ENCODE measurements at regions not wholly inside any gene's neighbourhood (a gene's known extent, or its start where the extent isn't known, plus 50 kb on each side); places are given as distances from the start of the nearest gene placed in this dataset.

GRCh38 chr2:60278906-60279305, 274.5 kb downstream of the BCL11A start:
- TF ChIP-seq CTCF (IDR thresholded peaks at IDR 0.05) (no peak), POLR2A (IDR thresholded peaks at IDR 0.05) (no peak)
- Histone ChIP-seq H3K36me3 (no peaks in the 10 kb centered on the region), H3K4me3 (no peak overlapping the region), H3K27ac (no peak overlapping the region), H3K27me3 (no peaks in the 10 kb centered on the region), H3K4me1 (no peaks in the 10 kb centered on the region), H3K9me3 (no peaks in the 10 kb centered on the region)
- DNase-seq: no peak
- intact Hi-C loops (cut with DNase I; ENCODE audit: low total_unique reads): no loop called here

- no peaks in the 10 kb centered on the region for H3K4me1 ChIP-seq
- TF ChIP-seq CTCF (IDR thresholded peaks at IDR 0.05) (no peak), POLR2A (IDR thresholded peaks at IDR 0.05) (no peak)
These were observed 277.5 kb downstream of the BCL11A start for GRCh38 chr2:60275958-60276357.

GRCh38 chr2:60273836-60274235, 279.6 kb downstream of the BCL11A start:
- no peak for DNase-seq
- TF ChIP-seq POLR2A (IDR thresholded peaks at IDR 0.05): no peak
- Histone ChIP-seq H3K27ac (no peak overlapping the region), H3K4me3 (no peak overlapping the region), H3K9me3 (no peaks in the 10 kb centered on the region), H3K36me3 (no peaks in the 10 kb centered on the region), H3K4me1 (no peaks in the 10 kb centered on the region), H3K27me3 (no peaks in the 10 kb centered on the region)
- intact Hi-C loops (cut with DNase I; ENCODE audit: low total_unique reads): no loop called here

More at GRCh38 chr2:60275958-60276357, 277.5 kb downstream of the BCL11A start:
- intact Hi-C loops (cut with DNase I; ENCODE audit: low total_unique reads): no loop called here
- Histone ChIP-seq H3K4me3 (no peak overlapping the region), H3K27me3 (no peaks in the 10 kb centered on the region), H3K36me3 (no peaks in the 10 kb centered on the region), H3K9me3 (no peaks in the 10 kb centered on the region), H3K27ac (no peak overlapping the region)
- DNase-seq: no peak

- Histone ChIP-seq H3K27me3 (no peaks in the 10 kb centered on the region), H3K4me1 (no peaks in the 10 kb centered on the region), H3K27ac (no peak overlapping the region), H3K4me3 (no peak overlapping the region), H3K36me3 (no peaks in the 10 kb centered on the region), H3K9me3 (no peaks in the 10 kb centered on the region)
- DNase-seq: no peak
- intact Hi-C loops (cut with DNase I; ENCODE audit: low total_unique reads): no loop called here
- TF ChIP-seq CTCF (IDR thresholded peaks at IDR 0.05) (no peak), POLR2A (IDR thresholded peaks at IDR 0.05) (no peak)
These were observed 281.7 kb downstream of the BCL11A start for GRCh38 chr2:60271713-60272112.

- H3K36me3 ChIP-seq: no peaks in the 10 kb centered on the region
- H3K9me3 ChIP-seq: no peaks in the 10 kb centered on the region
- H3K27me3 ChIP-seq: no peaks in the 10 kb centered on the region
- no peaks in the 10 kb centered on the region for H3K4me1 ChIP-seq
- TF ChIP-seq CTCF (IDR thresholded peaks at IDR 0.05): no peak
- TF ChIP-seq POLR2A (IDR thresholded peaks at IDR 0.05): no peak
- H3K27ac ChIP-seq: no peak overlapping the region
- intact Hi-C loops (cut with DNase I; ENCODE audit: low total_unique reads): no loop called here
- H3K4me3 ChIP-seq: no peak overlapping the region
- no peak for DNase-seq
These were observed 282.3 kb downstream of the BCL11A start for GRCh38 chr2:60271131-60271530.

- Histone ChIP-seq H3K9me3 (no peaks in the 10 kb centered on the region), H3K4me3 (no peak overlapping the region), H3K27ac (no peak overlapping the region), H3K36me3 (no peaks in the 10 kb centered on the region), H3K4me1 (no peaks in the 10 kb centered on the region), H3K27me3 (no peaks in the 10 kb centered on the region)
- TF ChIP-seq CTCF (IDR thresholded peaks at IDR 0.05): no peak
- no peak for TF ChIP-seq POLR2A (IDR thresholded peaks at IDR 0.05)
- no peak for DNase-seq
- intact Hi-C loops (cut with DNase I; ENCODE audit: low total_unique reads): no loop called here
These were observed 284.8 kb downstream of the BCL11A start for GRCh38 chr2:60268661-60269060.
